Astrocyte of the spinal cord (primary cell): ENCODE measurements at regions not wholly inside any gene's neighbourhood (a gene's known extent, or its start where the extent isn't known, plus 50 kb on each side); places are given as distances from the start of the nearest gene placed in this dataset.
A peak's percentile ranks its signal among the peaks of the same experiment; 100 is the strongest.

Source experiments
- DNase-seq: peaks from one replicate; pipeline ENCODE4 v3.0.0; 2011; ENCODE audit warnings: low read depth, low spot score
- H3K4me3 ChIP-seq: 2 replicates; pipeline ENCODE4 v1.5.1; 2011; ENCODE audit warnings: low read depth, mild to moderate bottlenecking, low read length, moderate library complexity
- CTCF ChIP-seq: IDR thresholded peaks from 2 replicates; pipeline ENCODE4 v1.5.1; 2012; ENCODE audit warnings: low read depth, mild to moderate bottlenecking, low read length, inconsistent platforms
- in situ Hi-C: cut with HindIII; loops from 2 replicates; pipeline ENCODE4 v1.10.0; 2017; ENCODE audit warnings: low sequenced_read_pairs

GRCh38 chr3:72279068-72279604 lies 494.2 kb upstream of the PROK2 start:
- no peak for TF ChIP-seq CTCF
- in situ Hi-C loops: no loop called here
- no peak for DNase-seq
- H3K4me3 ChIP-seq: no peak overlapping the region

GRCh38 chr3:72278349-72279067 lies 493.6 kb upstream of the PROK2 start:
- no peak for DNase-seq
- no peak for TF ChIP-seq CTCF
- in situ Hi-C loops: no loop called here
- no peak overlapping the region for H3K4me3 ChIP-seq

- no peak for TF ChIP-seq CTCF
- DNase-seq: no peak
- in situ Hi-C loops: no loop called here
- no peak overlapping the region for H3K4me3 ChIP-seq
Observed at GRCh38 chr3:72277710-72278109, 492.8 kb upstream of the PROK2 start.

- DNase-seq: no peak
- no peak for TF ChIP-seq CTCF
- in situ Hi-C loops: no loop called here
- no peak overlapping the region for H3K4me3 ChIP-seq
Observed at GRCh38 chr3:72276806-72277205, 491.9 kb upstream of the PROK2 start.

GRCh38 chr3:72275331-72275751 lies 490.4 kb upstream of the PROK2 start:
- DNase-seq: no peak
- H3K4me3 ChIP-seq: no peak overlapping the region
- no peak for TF ChIP-seq CTCF
- in situ Hi-C loops: no loop called here

- peak; percentile 80 for DNase-seq
- in situ Hi-C loops: no loop called here
- TF ChIP-seq CTCF: no peak
- H3K4me3 ChIP-seq: no peak overlapping the region
Observed at GRCh38 chr3:72274493-72275330, 489.8 kb upstream of the PROK2 start.
